H1 (cell line): ENCODE measurements at regions not wholly inside any gene's neighbourhood (a gene's known extent, or its start where the extent isn't known, plus 50 kb on each side); places are given as distances from the start of the nearest gene placed in this dataset.

Experiments
- CTCF ChIA-PET: fragments of 300-600 bp; sonication (Branson Sonifier 250); formaldehyde crosslinking; loops from one replicate; lab custom pipeline; 2021; ENCODE audit not compliant: partially characterized antibody; lab: Charles Lee
- POLR2A ChIA-PET: fragments of 300-600 bp; sonication (Branson Sonifier 250); formaldehyde crosslinking; loops from one replicate; lab custom pipeline; 2021; ENCODE audit warnings: inconsistent platforms; ENCODE audit not compliant: partially characterized antibody; lab: Charles Lee
- DNase-seq, 2 experiments: peaks; one replicate each; pipeline versions ENCODE4 v3.0.0 to v3.0.0-alpha.2; 2010 to 2022; ENCODE audit warnings: low spot score in 2 of 2, low read depth in 1 of 2, mixed read lengths in 1 of 2
- FAIRE-seq: peaks from 2 replicates; lab custom pipeline; 2011; peaks lifted over from hg19 to GRCh38; lab: Jason Lieb, UNC
- H2AFZ ChIP-seq: 2 replicates; pipeline ENCODE4 v1.8.1; 2012; ENCODE audit warnings: low read length, inconsistent platforms
- H2AK5ac ChIP-seq: 2 replicates; pipeline ENCODE4 v1.6.1; 2013; ENCODE audit warnings: low read depth, low read length
- H2BK120ac ChIP-seq: replicated peaks from 2 replicates; pipeline ENCODE3; 2013; ENCODE audit warnings: low read depth, low read length, inconsistent platforms
- H2BK12ac ChIP-seq: 2 replicates; pipeline ENCODE4 v1.6.1; 2013; ENCODE audit warnings: low read depth, low read length
- H2BK15ac ChIP-seq: 2 replicates; pipeline ENCODE4 v1.6.1; 2013; ENCODE audit warnings: low read length
- H2BK20ac ChIP-seq: 2 replicates; pipeline ENCODE4 v1.6.1; 2013; ENCODE audit warnings: low read length
- H2BK5ac ChIP-seq: 2 replicates; pipeline ENCODE4 v1.6.1; 2013; ENCODE audit warnings: low read depth, low read length
- H3K14ac ChIP-seq: 2 replicates; pipeline ENCODE4 v1.6.1; 2013; ENCODE audit warnings: inconsistent platforms; ENCODE audit not compliant: insufficient read length
- H3K18ac ChIP-seq: 2 replicates; pipeline ENCODE4 v1.6.1; 2013; ENCODE audit warnings: low read length; ENCODE audit errors: extremely low read depth
- H3K23ac ChIP-seq: 2 replicates; pipeline ENCODE4 v1.6.1; 2013; ENCODE audit warnings: inconsistent platforms; ENCODE audit not compliant: insufficient read length
- H3K23me2 ChIP-seq: 2 replicates; pipeline ENCODE4 v1.6.1; 2013; ENCODE audit warnings: low read depth, low read length
- H3K27ac ChIP-seq: 2 replicates; pipeline ENCODE4 v1.6.1; 2011; ENCODE audit warnings: low read depth, low read length, inconsistent platforms
- H3K27me3 ChIP-seq, 4 experiments: replicated peaks in 1 of 4; 1 replicate in 1 of 4; 2 replicates in 3 of 4; pipeline versions ENCODE4 v1.6.1 to v1.8.1; 2011 to 2013; ENCODE audit warnings: low read length in 3 of 4, mild to moderate bottlenecking in 3 of 4, inconsistent platforms in 2 of 4, mixed read lengths in 2 of 4, moderate library complexity in 1 of 4; ENCODE audit not compliant: control insufficient read depth in 3 of 4, insufficient read depth in 3 of 4; ENCODE audit errors: extremely low read depth in 1 of 4
- H3K36me3 ChIP-seq, 4 experiments: 2 replicates each; pipeline versions ENCODE4 v1.6.1 to v1.8.1; 2011 to 2013; ENCODE audit warnings: mild to moderate bottlenecking in 4 of 4, low read length in 3 of 4, moderate library complexity in 2 of 4, control low read depth in 1 of 4, inconsistent platforms in 1 of 4; ENCODE audit not compliant: insufficient read depth in 4 of 4, control insufficient read depth in 2 of 4
- H3K4ac ChIP-seq: replicated peaks from 2 replicates; pipeline ENCODE3; 2013; ENCODE audit warnings: low read length, low read depth, mixed read lengths, inconsistent platforms; ENCODE audit not compliant: insufficient read length
- H3K4me1 ChIP-seq, 4 experiments: replicated peaks in 1 of 4; 1 replicate in 1 of 4; 2 replicates in 3 of 4; pipeline versions ENCODE4 v1.6.1 to v1.8.1; 2011 to 2013; ENCODE audit warnings: low read length in 3 of 4, inconsistent platforms in 2 of 4, mixed read lengths in 1 of 4; ENCODE audit not compliant: insufficient read depth in 4 of 4, control insufficient read depth in 3 of 4
- H3K4me2 ChIP-seq, 2 experiments: 2 replicates each; pipeline versions ENCODE4 v1.6.1 to v1.8.1; 2011 to 2013; ENCODE audit warnings: low read depth in 2 of 2, low read length in 2 of 2, control low read depth in 1 of 2, inconsistent platforms in 1 of 2, mild to moderate bottlenecking in 1 of 2; ENCODE audit not compliant: insufficient read depth in 1 of 2
- H3K4me3 ChIP-seq, 4 experiments: fragments of 200-600, 300-600 bp in 1 of 4; sonication (generic), shearing (Covaris generic), sonication (Bioruptor Twin) in 1 of 4; 2 replicates each; pipeline versions ENCODE4 v1.5.1 to v1.8.1; 2011 to 2016; ENCODE audit warnings: low read length in 4 of 4, low read depth in 3 of 4, control low read depth in 2 of 4, inconsistent platforms in 2 of 4, mild to moderate bottlenecking in 2 of 4, mixed read lengths in 1 of 4, moderate library complexity in 1 of 4; ENCODE audit not compliant: insufficient read depth in 2 of 4; ENCODE audit errors: extremely low read depth in 1 of 4
- H3K56ac ChIP-seq: replicated peaks from 2 replicates; pipeline ENCODE3; 2013; ENCODE audit warnings: low read depth, mild to moderate bottlenecking, mixed read lengths, low read length, inconsistent platforms; ENCODE audit not compliant: insufficient read length
- H3K79me1 ChIP-seq: 2 replicates; pipeline ENCODE4 v1.6.1; 2013; ENCODE audit warnings: low read depth, low read length, control low read depth
- H3K79me2 ChIP-seq, 2 experiments: 2 replicates each; pipeline versions ENCODE4 v1.6.1 to v1.8.1; 2012 to 2013; ENCODE audit warnings: low read length in 2 of 2, mild to moderate bottlenecking in 2 of 2, inconsistent platforms in 1 of 2; ENCODE audit not compliant: insufficient read depth in 2 of 2, control insufficient read depth in 1 of 2
- H3K9ac ChIP-seq, 4 experiments: replicated peaks in 1 of 4; 1 replicate in 1 of 4; 2 replicates in 3 of 4; pipeline versions ENCODE4 v1.6.1 to v1.8.1; 2011 to 2013; ENCODE audit warnings: low read depth in 3 of 4, low read length in 3 of 4, control low read depth in 2 of 4, mild to moderate bottlenecking in 2 of 4, moderate library complexity in 2 of 4, inconsistent platforms in 1 of 4; ENCODE audit errors: extremely low read depth in 1 of 4
- H3K9me3 ChIP-seq, 2 experiments: 2 replicates each; pipeline versions ENCODE4 v1.6.1 to v1.8.1; 2012 to 2013; ENCODE audit warnings: mild to moderate bottlenecking in 2 of 2, moderate library complexity in 2 of 2, control low read depth in 1 of 2, inconsistent platforms in 1 of 2, low read depth in 1 of 2, low read length in 1 of 2, mixed read lengths in 1 of 2; ENCODE audit not compliant: insufficient read depth in 2 of 2
- H4K20me1 ChIP-seq, 2 experiments: replicated peaks in 1 of 2; 2 replicates each; pipeline versions ENCODE3 to v1.8.1; 2011 to 2013; ENCODE audit warnings: inconsistent platforms in 2 of 2, low read length in 2 of 2, mild to moderate bottlenecking in 1 of 2; ENCODE audit not compliant: insufficient read depth in 2 of 2, control insufficient read depth in 1 of 2
- H4K5ac ChIP-seq: 2 replicates; pipeline ENCODE4 v1.6.1; 2013; ENCODE audit warnings: low read length, low read depth, mixed read lengths, inconsistent platforms; ENCODE audit not compliant: insufficient read length
- H4K8ac ChIP-seq: 2 replicates; pipeline ENCODE4 v1.8.0; 2013; ENCODE audit warnings: mild to moderate bottlenecking, moderate library complexity, low read length, inconsistent platforms; ENCODE audit not compliant: insufficient read depth; ENCODE audit errors: extremely low read depth
- H4K91ac ChIP-seq: replicated peaks from 2 replicates; pipeline ENCODE3; 2013; ENCODE audit warnings: low read length, mixed read lengths, inconsistent platforms; ENCODE audit not compliant: insufficient read length
- BCL11A ChIP-seq, 2 experiments: IDR thresholded peaks; one replicate each; pipeline ENCODE4 v1.6.1; 2011; ENCODE audit warnings: low read depth in 2 of 2, low read length in 2 of 2, mild to moderate bottlenecking in 2 of 2
- E2F6 ChIP-seq: IDR thresholded peaks from 2 replicates; pipeline ENCODE4 v1.6.1; 2012; ENCODE audit warnings: inconsistent platforms
- PHF8 ChIP-seq: fragments of 200-600 bp; sonication (generic); conservative IDR thresholded peaks from 2 replicates; pipeline ENCODE4 v1.7.1; 2012; ENCODE audit warnings: low read depth, mild to moderate bottlenecking, inconsistent platforms, low read length, moderate library complexity
- POLR2AphosphoS5 ChIP-seq: IDR thresholded peaks from 2 replicates; pipeline ENCODE4 v1.6.1; 2011; ENCODE audit warnings: low read depth, low read length
- SP1 ChIP-seq: IDR thresholded peaks from 2 replicates; pipeline ENCODE4 v1.6.1; 2011; ENCODE audit warnings: low read depth, low read length
- TAF7 ChIP-seq: optimal IDR thresholded peaks from 2 replicates; pipeline ENCODE3; 2011; ENCODE audit warnings: low read depth, mild to moderate bottlenecking, inconsistent platforms, low read length, moderate library complexity, borderline replicate concordance
- TBP ChIP-seq: IDR thresholded peaks from 2 replicates; pipeline ENCODE4 v1.6.1; 2011; ENCODE audit warnings: low read depth, low read length, improper control_type of control experiment
- WGBS, 2 experiments: shearing (Covaris generic) in 1 of 2; methylation state at CpG; one replicate each; pipeline versions ENCODE4 v1.1.6 to v1.1.7; 2013 to 2015; ENCODE audit warnings: low lambda C conversion rate in 2 of 2, mixed read lengths in 2 of 2, inconsistent platforms in 1 of 2, low coverage in 1 of 2, missing lambda C conversion rate in 1 of 2; ENCODE audit not compliant: insufficient replicate concordance in 2 of 2, insufficient coverage in 1 of 2, insufficient read length in 1 of 2; ENCODE audit errors: extremely low coverage in 1 of 2, missing lambda C conversion rate in 1 of 2; 5-methylcytosine and 5-hydroxymethylcytosine counted together

GRCh38 chr3:31461426-31461825, 71.3 kb upstream of the STT3B start:
- H3K36me3 ChIP-seq, result no peaks in the 10 kb centered on the region
- WGBS, 2 experiments, result 85% methylated on average over 2 of the region's 2 CpGs; no CpG with 5 or more reads in 1 of the 2 experiments
- FAIRE-seq (no peak), DNase-seq (no peak)
- H4K91ac ChIP-seq, result no peak overlapping the region
- no peaks in the 10 kb centered on the region for H3K9me3 ChIP-seq
- H3K4me2 ChIP-seq, result no peak overlapping the region
- ChIA-PET CTCF (interaction anchor here (0.6 to 2.4 kb wide), 3 partner anchors 14 to 213 kb away, joined by 3 to 5 read pairs (median 4); no protein-coding TSS in a partner anchor), POLR2A (no interaction called here)
- no peak overlapping the region for H3K18ac ChIP-seq
- H2BK12ac ChIP-seq, result no peak overlapping the region
- no peak overlapping the region; the same call in 1 of the 2 replicates for H2AFZ ChIP-seq
- H3K27me3 ChIP-seq, result peaks cover 0 to 2% (median 0%) of the 10 kb centered on the region in 4 experiments; a peak in 1 of 7 replicates
- no peak overlapping the region for H3K23ac ChIP-seq
- no peaks in the 10 kb centered on the region for H3K79me1 ChIP-seq
- H3K27ac ChIP-seq, result no peak overlapping the region
- TF ChIP-seq TAF7 (no peak), BCL11A (IDR thresholded peaks at IDR 0.05; ENCODE audit: low read depth in 2 of 2, low read length in 2 of 2) (no peak), POLR2AphosphoS5 (no peak), E2F6 (no peak), SP1 (no peak), PHF8 (no peak), TBP (no peak)
- no peak overlapping the region for H2BK20ac ChIP-seq
- no peak overlapping the region for H4K5ac ChIP-seq
- H3K23me2 ChIP-seq, result no peaks in the 10 kb centered on the region
- no peak overlapping the region for H2BK120ac ChIP-seq
- H4K20me1 ChIP-seq, result no peaks in the 10 kb centered on the region
- no peak overlapping the region for H2BK5ac ChIP-seq
- no peak overlapping the region for H3K4ac ChIP-seq
- H3K14ac ChIP-seq, result no peak overlapping the region
- H3K79me2 ChIP-seq, result no peaks in the 10 kb centered on the region
- no peak overlapping the region for H3K4me3 ChIP-seq
- H2BK15ac ChIP-seq, result no peak overlapping the region
- H3K56ac ChIP-seq, result no peak overlapping the region
- H2AK5ac ChIP-seq, result no peak overlapping the region
- no peak overlapping the region for H3K9ac ChIP-seq
- H3K4me1 ChIP-seq, result 0 out of 7 replicates have a peak, but pooled peaks cover 0 to 5% (median under 1%) of the 10 kb centered on the region in 4 experiments
- no peak overlapping the region for H4K8ac ChIP-seq
